Stimulated activated naive B cell treated with anti-CD40 and anti-IgM and Interleukin-4, amounts not matched to agents 10 μg/mL and 1 μg/mL and 100 μg/mL, for 72 hours (primary cell): ENCODE measurements at regions not wholly inside any gene's neighbourhood (a gene's known extent, or its start where the extent isn't known, plus 50 kb on each side); places are given as distances from the start of the nearest gene placed in this dataset.
A peak's percentile ranks its signal among the peaks of the same experiment; 100 is the strongest.

Experiments
- ATAC-seq, 2 donors: fragments of 150-1000 bp; cut with Tn5 transposase; replicated peaks; 2 replicates each; pipeline ENCODE4 v1.10.0; 2021; ENCODE audit warnings: moderate library complexity in 1 of 2
- DNase-seq: peaks from one replicate; pipeline ENCODE4 v3.0.0; 2021
- H3K27ac Mint-ChIP-seq: one replicate; pipeline ENCODE4 v1.8.0; 2022; ENCODE audit warnings: mild to moderate bottlenecking, mixed read lengths
- H3K27me3 Mint-ChIP-seq, 2 donors: one replicate each; pipeline ENCODE4 v1.8.0; 2022; ENCODE audit warnings: mixed read lengths in 2 of 2
- H3K36me3 Mint-ChIP-seq, 2 donors: one replicate each; pipeline ENCODE4 v1.8.0; 2022; ENCODE audit warnings: mixed read lengths in 2 of 2, mild to moderate bottlenecking in 1 of 2
- H3K4me1 Mint-ChIP-seq, 2 donors: one replicate each; pipeline ENCODE4 v1.8.0; 2022; ENCODE audit warnings: mixed read lengths in 2 of 2, mild to moderate bottlenecking in 1 of 2
- H3K4me3 Mint-ChIP-seq, 2 donors: one replicate each; pipeline ENCODE4 v1.8.0; 2022; ENCODE audit warnings: mild to moderate bottlenecking in 2 of 2, mixed read lengths in 2 of 2, moderate library complexity in 1 of 2
- H3K9me3 Mint-ChIP-seq, 2 donors: one replicate each; pipeline ENCODE4 v1.8.0; 2022; ENCODE audit warnings: mixed read lengths in 2 of 2, mild to moderate bottlenecking in 1 of 2

GRCh38 chr1:187342495-187342894, 513.7 kb downstream of the PLA2G4A start:
- Mint-ChIP-seq H3K4me1 (no peaks in the 10 kb centered on the region), H3K27me3 (no peaks in the 10 kb centered on the region), H3K9me3 (peaks cover 0 to 2% of the 10 kb centered on the region in 2 donors), H3K36me3 (no peaks in the 10 kb centered on the region), H3K4me3 (no peak overlapping the region), H3K27ac (no peak overlapping the region)
- DNase-seq (no peak), ATAC-seq (no peak)

- H3K4me1 Mint-ChIP-seq = no peaks in the 10 kb centered on the region
- ATAC-seq (no peak), DNase-seq (no peak)
- no peak overlapping the region for H3K27ac Mint-ChIP-seq
- H3K9me3 Mint-ChIP-seq = no peaks in the 10 kb centered on the region
- no peaks in the 10 kb centered on the region for H3K36me3 Mint-ChIP-seq
- no peak overlapping the region for H3K4me3 Mint-ChIP-seq
- no peaks in the 10 kb centered on the region for H3K27me3 Mint-ChIP-seq
These were observed 545.3 kb downstream of the PLA2G4A start for GRCh38 chr1:187374082-187374481.

- ATAC-seq (no peak), DNase-seq (no peak)
- Mint-ChIP-seq H3K9me3 (no peaks in the 10 kb centered on the region), H3K27me3 (no peaks in the 10 kb centered on the region), H3K27ac (no peak overlapping the region), H3K4me1 (no peaks in the 10 kb centered on the region), H3K36me3 (no peaks in the 10 kb centered on the region), H3K4me3 (no peak overlapping the region)
These were observed 546.0 kb downstream of the PLA2G4A start for GRCh38 chr1:187374742-187375141.

GRCh38 chr1:187383366-187383765, 554.6 kb downstream of the PLA2G4A start:
- no peaks in the 10 kb centered on the region for H3K4me1 Mint-ChIP-seq
- H3K9me3 Mint-ChIP-seq = no peaks in the 10 kb centered on the region
- no peak overlapping the region for H3K27ac Mint-ChIP-seq
- DNase-seq (no peak), ATAC-seq (no peak)
- H3K4me3 Mint-ChIP-seq = no peak overlapping the region
- H3K36me3 Mint-ChIP-seq = no peaks in the 10 kb centered on the region
- H3K27me3 Mint-ChIP-seq = no peaks in the 10 kb centered on the region

GRCh38 chr1:187384504-187384903, 555.8 kb downstream of the PLA2G4A start:
- DNase-seq (no peak), ATAC-seq (peak in 1 of 2 donors; percentile 18)
- no peaks in the 10 kb centered on the region for H3K27me3 Mint-ChIP-seq
- H3K4me1 Mint-ChIP-seq = no peaks in the 10 kb centered on the region
- no peak overlapping the region for H3K4me3 Mint-ChIP-seq
- no peaks in the 10 kb centered on the region for H3K36me3 Mint-ChIP-seq
- H3K27ac Mint-ChIP-seq = no peak overlapping the region
- H3K9me3 Mint-ChIP-seq = no peaks in the 10 kb centered on the region

- Mint-ChIP-seq H3K9me3 (no peaks in the 10 kb centered on the region), H3K36me3 (no peaks in the 10 kb centered on the region), H3K4me1 (no peaks in the 10 kb centered on the region), H3K4me3 (no peak overlapping the region), H3K27ac (no peak overlapping the region), H3K27me3 (no peaks in the 10 kb centered on the region)
- DNase-seq (no peak), ATAC-seq (no peak)
These were observed 561.6 kb downstream of the PLA2G4A start for GRCh38 chr1:187390215-187390818.

- Mint-ChIP-seq H3K36me3 (no peaks in the 10 kb centered on the region), H3K27me3 (no peaks in the 10 kb centered on the region), H3K27ac (no peak overlapping the region), H3K4me1 (no peaks in the 10 kb centered on the region), H3K9me3 (peaks cover 0 to 12% of the 10 kb centered on the region in 2 donors), H3K4me3 (no peak overlapping the region)
- no peak for DNase-seq
- no peak for ATAC-seq
These were observed 567.5 kb downstream of the PLA2G4A start for GRCh38 chr1:187396226-187396625.

GRCh38 chr1:187396929-187397796, 568.4 kb downstream of the PLA2G4A start:
- no peak for DNase-seq
- Mint-ChIP-seq H3K4me3 (no peak overlapping the region), H3K4me1 (no peaks in the 10 kb centered on the region), H3K27ac (no peak overlapping the region), H3K36me3 (no peaks in the 10 kb centered on the region), H3K9me3 (peaks cover 0 to 12% of the 10 kb centered on the region in 2 donors), H3K27me3 (no peaks in the 10 kb centered on the region)
- no peak for ATAC-seq

- no peaks in the 10 kb centered on the region for H3K27me3 Mint-ChIP-seq
- H3K4me3 Mint-ChIP-seq = no peak overlapping the region
- no peak for DNase-seq
These were observed 579.7 kb downstream of the PLA2G4A start for GRCh38 chr1:187408212-187409004.

GRCh38 chr1:187409341-187409740, 580.6 kb downstream of the PLA2G4A start:
- Mint-ChIP-seq H3K9me3 (no peaks in the 10 kb centered on the region), H3K27me3 (no peaks in the 10 kb centered on the region)

More at GRCh38 chr1:187408212-187409004, 579.7 kb downstream of the PLA2G4A start:
- no peak overlapping the region for H3K27ac Mint-ChIP-seq
- no peaks in the 10 kb centered on the region for H3K9me3 Mint-ChIP-seq
- no peak for ATAC-seq
- H3K4me1 Mint-ChIP-seq = no peaks in the 10 kb centered on the region
- H3K36me3 Mint-ChIP-seq = no peaks in the 10 kb centered on the region

GRCh38 chr1:187411118-187411517, 582.4 kb downstream of the PLA2G4A start:
- H3K36me3 Mint-ChIP-seq = no peaks in the 10 kb centered on the region
- H3K4me1 Mint-ChIP-seq = no peaks in the 10 kb centered on the region
- H3K27me3 Mint-ChIP-seq = no peaks in the 10 kb centered on the region
- no peak overlapping the region for H3K27ac Mint-ChIP-seq
- H3K9me3 Mint-ChIP-seq = no peaks in the 10 kb centered on the region
- ATAC-seq (no peak), DNase-seq (no peak)
- H3K4me3 Mint-ChIP-seq = no peak overlapping the region

More at GRCh38 chr1:187409341-187409740, 580.6 kb downstream of the PLA2G4A start:
- Mint-ChIP-seq H3K36me3 (no peaks in the 10 kb centered on the region), H3K4me3 (no peak overlapping the region), H3K27ac (no peak overlapping the region), H3K4me1 (no peaks in the 10 kb centered on the region)
- DNase-seq = no peak
- ATAC-seq = no peak

- Mint-ChIP-seq H3K4me1 (no peaks in the 10 kb centered on the region), H3K27me3 (no peaks in the 10 kb centered on the region), H3K36me3 (no peaks in the 10 kb centered on the region), H3K27ac (no peak overlapping the region), H3K9me3 (peaks cover 1 to 4% of the 10 kb centered on the region in 2 donors), H3K4me3 (no peak overlapping the region)
- DNase-seq = no peak
- ATAC-seq = no peak
These were observed 584.8 kb downstream of the PLA2G4A start for GRCh38 chr1:187413405-187414169.

GRCh38 chr1:187415065-187415464, 586.3 kb downstream of the PLA2G4A start:
- Mint-ChIP-seq H3K9me3 (peaks cover 1 to 4% of the 10 kb centered on the region in 2 donors), H3K27ac (no peak overlapping the region), H3K4me3 (no peak overlapping the region), H3K36me3 (no peaks in the 10 kb centered on the region), H3K4me1 (no peaks in the 10 kb centered on the region), H3K27me3 (no peaks in the 10 kb centered on the region)
- DNase-seq (no peak), ATAC-seq (no peak)

GRCh38 chr1:187417520-187417919, 588.8 kb downstream of the PLA2G4A start:
- no peak overlapping the region for H3K4me3 Mint-ChIP-seq
- H3K9me3 Mint-ChIP-seq = peaks cover 1 to 4% of the 10 kb centered on the region in 2 donors
- no peaks in the 10 kb centered on the region for H3K36me3 Mint-ChIP-seq
- ATAC-seq (no peak), DNase-seq (no peak)
- no peaks in the 10 kb centered on the region for H3K27me3 Mint-ChIP-seq
- no peak overlapping the region for H3K27ac Mint-ChIP-seq
- H3K4me1 Mint-ChIP-seq = no peaks in the 10 kb centered on the region
